C4-2B (cell line): ENCODE measurements at regions not wholly inside any gene's neighbourhood (a gene's known extent, or its start where the extent isn't known, plus 50 kb on each side); places are given as distances from the start of the nearest gene placed in this dataset.
"Not testable (repeated sequence)": the region's sequence is repeated elsewhere in the genome, so short reads cannot be mapped to it uniquely, and the experiment has no call there.

Experiments
- H3K27ac ChIP-seq: fragments of 450-650 bp; 2 replicates; pipeline ENCODE4 v1.5.1; 2017
- ZFX ChIP-seq: fragments of 450-650 bp; IDR thresholded peaks from 2 replicates; pipeline ENCODE4 v1.6.1; 2017
- TF ChIP-seq, protein P1 (sequence below): fragments of 450-650 bp; conservative IDR thresholded peaks from 2 replicates; pipeline ENCODE4 v1.5.1; 2017; ENCODE audit warnings: mild to moderate bottlenecking

DNA sequence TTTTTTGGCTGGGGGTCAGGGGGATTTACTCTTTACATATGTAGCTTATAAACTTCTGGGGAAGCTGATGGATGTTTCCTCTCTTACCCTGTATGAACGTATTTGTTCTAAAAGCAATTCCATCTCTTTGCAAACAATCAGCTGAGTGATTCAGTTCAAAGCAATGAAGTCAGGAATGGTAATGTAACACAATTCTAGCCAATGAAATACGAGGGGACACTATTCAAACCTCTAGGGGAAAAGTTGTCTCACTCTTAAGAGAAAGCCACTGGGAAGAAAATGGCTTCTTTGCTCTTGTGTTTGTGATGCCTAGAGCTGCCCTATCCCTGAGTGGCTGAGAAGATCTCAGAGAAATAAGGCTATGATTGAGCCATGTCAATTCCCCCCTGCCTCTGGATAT is 134.8 kb upstream of the SEMA3C start:
- TF ChIP-seq ZFX, result no peak
- TF ChIP-seq, protein P1, sequence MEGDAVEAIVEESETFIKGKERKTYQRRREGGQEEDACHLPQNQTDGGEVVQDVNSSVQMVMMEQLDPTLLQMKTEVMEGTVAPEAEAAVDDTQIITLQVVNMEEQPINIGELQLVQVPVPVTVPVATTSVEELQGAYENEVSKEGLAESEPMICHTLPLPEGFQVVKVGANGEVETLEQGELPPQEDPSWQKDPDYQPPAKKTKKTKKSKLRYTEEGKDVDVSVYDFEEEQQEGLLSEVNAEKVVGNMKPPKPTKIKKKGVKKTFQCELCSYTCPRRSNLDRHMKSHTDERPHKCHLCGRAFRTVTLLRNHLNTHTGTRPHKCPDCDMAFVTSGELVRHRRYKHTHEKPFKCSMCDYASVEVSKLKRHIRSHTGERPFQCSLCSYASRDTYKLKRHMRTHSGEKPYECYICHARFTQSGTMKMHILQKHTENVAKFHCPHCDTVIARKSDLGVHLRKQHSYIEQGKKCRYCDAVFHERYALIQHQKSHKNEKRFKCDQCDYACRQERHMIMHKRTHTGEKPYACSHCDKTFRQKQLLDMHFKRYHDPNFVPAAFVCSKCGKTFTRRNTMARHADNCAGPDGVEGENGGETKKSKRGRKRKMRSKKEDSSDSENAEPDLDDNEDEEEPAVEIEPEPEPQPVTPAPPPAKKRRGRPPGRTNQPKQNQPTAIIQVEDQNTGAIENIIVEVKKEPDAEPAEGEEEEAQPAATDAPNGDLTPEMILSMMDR, result no peak
- H3K27ac ChIP-seq, result no peak overlapping the region

DNA sequence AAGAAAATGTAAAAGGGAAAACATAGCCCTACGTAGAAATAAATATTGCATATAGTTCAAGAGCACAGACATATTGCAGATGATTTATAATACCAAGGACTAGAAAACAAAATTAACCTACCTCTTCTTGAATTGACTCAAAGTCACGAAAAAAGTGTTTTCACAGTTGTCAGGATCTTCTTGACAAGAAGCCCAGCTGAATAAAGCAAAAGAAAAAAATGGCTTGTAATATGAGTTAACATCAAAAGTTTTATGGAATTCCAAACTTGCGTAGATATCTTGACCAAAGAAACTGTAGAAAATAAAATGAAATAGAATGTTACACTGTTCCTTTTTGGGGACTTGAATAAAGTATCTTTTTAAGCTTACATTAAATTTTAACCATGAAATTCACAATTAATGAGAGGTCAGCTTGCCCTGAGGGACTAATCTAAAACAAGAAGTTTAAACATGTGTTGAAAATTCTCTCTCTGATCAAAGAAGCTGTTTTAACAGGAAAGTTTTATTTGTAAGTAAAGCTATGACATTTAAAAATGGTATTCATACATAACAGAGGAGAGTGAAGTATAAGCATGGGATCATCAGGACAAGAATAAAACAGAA is 133.1 kb upstream of the SEMA3C start:
- TF ChIP-seq ZFX, result no peak

DNA sequence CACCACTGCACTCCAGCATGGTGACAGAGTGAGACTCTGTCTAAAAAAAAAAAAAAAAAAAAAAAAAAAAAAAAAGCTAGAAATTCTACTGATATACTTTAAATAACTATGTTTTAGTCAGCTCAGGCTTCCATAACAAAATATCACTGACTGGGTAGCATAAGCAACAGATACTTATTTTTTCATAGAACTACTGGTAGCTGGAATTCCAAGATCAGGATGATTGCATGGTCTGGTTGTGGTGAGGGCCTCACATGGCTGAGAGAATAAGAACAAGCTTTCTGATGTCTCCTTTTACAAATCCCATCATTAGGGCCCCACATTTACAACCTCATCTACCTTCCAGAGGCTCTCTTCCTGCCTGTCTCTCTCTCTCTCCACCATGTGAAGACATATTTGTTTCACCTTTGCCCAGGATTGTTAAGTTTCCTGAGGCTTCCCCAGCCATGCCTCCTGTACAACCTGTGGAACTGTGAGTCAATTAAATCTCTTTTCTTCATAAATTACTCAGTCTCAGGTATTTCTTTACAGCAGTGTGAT is 126.7 kb upstream of the SEMA3C start:
- TF ChIP-seq, protein P1, result no peak
- no peak for TF ChIP-seq ZFX
- no peak overlapping the region for H3K27ac ChIP-seq

More for the DNA sequence above, 133.1 kb upstream of the SEMA3C start:
- no peak overlapping the region for H3K27ac ChIP-seq

DNA sequence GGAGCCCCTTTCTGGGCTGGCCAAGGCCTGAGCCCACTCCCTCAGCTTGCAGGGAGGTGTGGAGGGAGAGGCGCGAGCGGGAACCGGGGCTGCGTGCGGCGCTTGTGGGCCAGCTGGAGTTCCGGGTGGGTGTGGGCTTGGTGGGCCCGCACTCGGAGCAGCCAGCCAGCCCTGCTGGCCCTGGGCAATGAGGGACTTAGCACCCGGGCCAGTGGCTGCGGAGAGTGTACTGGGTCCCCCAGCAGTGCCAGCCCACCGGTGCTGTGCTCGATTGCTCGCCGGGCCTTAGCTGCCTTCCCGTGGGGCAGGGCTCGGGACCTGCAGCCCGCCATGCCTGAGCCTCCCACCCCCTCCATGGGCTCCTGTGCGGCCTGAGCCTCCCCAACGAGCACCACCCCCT is 123.8 kb upstream of the SEMA3C start:
- H3K27ac ChIP-seq, result not testable (repeated sequence)

DNA sequence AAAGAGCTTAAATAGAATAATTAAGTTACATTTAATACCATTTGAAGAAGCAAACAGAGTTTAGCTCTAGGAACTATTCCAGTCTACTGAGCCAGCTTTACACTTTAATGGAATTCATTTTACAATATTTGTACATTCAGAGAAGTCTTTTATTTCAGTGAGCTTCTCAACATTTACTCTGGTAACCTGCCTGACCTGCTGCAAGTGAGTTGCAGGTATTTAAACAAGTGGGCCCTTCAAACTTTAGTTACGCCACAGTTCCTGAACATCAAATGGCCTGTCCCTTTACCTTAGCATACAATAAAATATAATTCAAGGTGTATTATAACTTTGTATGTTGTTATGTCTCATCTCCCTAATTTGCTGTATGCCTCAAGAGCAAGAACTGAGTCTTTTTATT is 121.6 kb upstream of the SEMA3C start:
- no peak overlapping the region for H3K27ac ChIP-seq
- TF ChIP-seq, protein P1, result no peak
- no peak for TF ChIP-seq ZFX

DNA sequence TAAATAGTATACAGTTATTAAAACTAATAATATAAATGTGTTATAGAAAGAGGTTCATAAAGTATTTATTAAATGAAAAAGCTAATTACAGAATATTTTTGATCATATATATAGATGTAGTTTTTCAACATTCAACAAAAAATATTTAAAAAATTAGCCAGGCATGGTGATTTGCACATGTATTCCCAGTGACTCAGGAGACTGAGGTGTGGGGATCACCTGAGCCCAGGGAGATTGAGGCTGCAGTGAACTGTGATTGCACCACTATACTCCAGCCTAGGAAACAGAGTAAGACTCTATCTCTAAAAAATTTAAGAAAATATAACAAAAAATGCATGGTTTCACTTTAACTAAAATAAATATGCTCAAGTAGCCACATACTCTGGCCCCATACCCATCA is 118.0 kb upstream of the SEMA3C start:
- no peak for TF ChIP-seq ZFX
- TF ChIP-seq, protein P1, result no peak
- H3K27ac ChIP-seq, result no peak overlapping the region

DNA sequence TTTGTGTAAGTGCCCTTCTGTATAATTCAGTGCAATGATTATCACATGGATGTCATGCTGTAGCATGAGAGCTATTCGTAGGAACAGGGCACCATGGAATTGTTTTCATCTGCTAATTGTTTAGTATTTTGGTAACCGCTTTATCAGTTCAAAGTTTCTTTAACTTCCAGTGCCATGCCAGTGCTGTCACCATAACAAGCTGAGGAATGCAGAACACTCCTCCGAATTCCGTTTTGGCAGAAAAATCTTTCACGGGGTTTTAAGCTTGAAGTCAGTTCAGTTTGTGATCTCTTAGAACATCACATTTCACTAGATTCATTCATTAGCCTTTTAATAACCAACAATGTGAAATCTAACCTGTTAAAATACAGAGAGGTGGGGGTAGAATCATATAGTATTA is 117.2 kb upstream of the SEMA3C start:
- no peak for TF ChIP-seq ZFX
- TF ChIP-seq, protein P1, result no peak
- no peak overlapping the region for H3K27ac ChIP-seq

DNA sequence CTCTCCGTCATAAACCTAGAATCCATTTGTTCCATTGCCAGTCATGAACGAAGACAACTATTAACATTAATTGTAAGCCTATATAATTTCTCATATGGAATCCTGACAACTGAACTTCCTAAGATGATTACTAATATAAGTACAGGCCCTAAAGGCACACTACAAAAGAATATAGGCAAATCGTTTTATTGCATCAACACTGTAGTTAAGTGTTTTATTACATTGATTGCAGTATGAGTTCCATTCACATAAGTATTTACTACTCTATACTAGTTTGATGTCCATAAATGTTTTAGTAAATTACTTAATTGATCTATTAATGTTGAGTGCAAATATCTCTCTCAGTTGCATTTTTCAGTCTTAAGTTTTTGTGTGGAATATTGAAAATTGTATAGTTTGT is 113.1 kb upstream of the SEMA3C start:
- TF ChIP-seq ZFX, result no peak
- no peak overlapping the region for H3K27ac ChIP-seq

DNA sequence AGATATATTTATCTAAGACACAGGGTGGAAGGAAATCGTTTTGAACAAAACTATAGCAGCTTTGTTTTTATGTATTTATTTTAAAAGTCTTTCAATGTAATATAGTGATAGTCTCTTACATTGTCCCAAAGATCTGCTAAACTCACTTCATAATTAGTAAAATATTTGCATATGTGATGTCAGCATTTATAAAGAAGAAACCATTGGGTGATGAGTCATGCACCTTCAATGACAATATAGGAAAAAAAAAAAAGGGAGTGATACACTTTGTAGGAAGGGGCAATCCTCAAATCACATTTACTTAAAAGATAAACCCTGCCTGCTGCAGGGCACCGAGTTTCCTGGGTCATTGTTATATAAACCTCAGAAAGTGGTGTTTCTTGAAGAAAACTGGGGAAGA is 112.4 kb upstream of the SEMA3C start:
- TF ChIP-seq ZFX, result no peak
- TF ChIP-seq, protein P1, result no peak
- H3K27ac ChIP-seq, result no peak overlapping the region
